ENCODE measurements at regions not wholly inside any gene's neighbourhood (a gene's known extent, or its start where the extent isn't known, plus 50 kb on each side); places are given as distances from the start of the nearest gene placed in this dataset.

DNA sequence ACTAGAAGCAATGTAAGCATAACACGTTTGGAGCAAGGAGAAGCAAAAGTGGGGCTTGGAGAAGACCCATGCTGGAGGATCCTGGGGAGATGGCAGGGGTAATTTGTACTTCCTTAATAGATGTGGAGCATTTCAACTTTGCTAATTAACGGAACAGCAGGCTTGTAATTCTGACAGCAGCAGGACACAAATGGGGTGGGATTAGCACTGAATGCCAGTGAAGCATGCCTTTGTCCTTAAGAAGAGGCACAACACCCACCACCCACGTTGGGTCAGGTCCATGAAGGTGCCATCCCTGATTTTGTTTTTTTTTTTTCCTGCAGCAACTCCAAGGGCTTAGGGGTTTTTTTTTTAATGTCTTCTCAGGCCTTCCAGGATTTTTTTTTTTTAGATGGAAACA, 231.9 kb upstream of the ROPN1 start:
- TF ChIP-seq, protein P1, sequence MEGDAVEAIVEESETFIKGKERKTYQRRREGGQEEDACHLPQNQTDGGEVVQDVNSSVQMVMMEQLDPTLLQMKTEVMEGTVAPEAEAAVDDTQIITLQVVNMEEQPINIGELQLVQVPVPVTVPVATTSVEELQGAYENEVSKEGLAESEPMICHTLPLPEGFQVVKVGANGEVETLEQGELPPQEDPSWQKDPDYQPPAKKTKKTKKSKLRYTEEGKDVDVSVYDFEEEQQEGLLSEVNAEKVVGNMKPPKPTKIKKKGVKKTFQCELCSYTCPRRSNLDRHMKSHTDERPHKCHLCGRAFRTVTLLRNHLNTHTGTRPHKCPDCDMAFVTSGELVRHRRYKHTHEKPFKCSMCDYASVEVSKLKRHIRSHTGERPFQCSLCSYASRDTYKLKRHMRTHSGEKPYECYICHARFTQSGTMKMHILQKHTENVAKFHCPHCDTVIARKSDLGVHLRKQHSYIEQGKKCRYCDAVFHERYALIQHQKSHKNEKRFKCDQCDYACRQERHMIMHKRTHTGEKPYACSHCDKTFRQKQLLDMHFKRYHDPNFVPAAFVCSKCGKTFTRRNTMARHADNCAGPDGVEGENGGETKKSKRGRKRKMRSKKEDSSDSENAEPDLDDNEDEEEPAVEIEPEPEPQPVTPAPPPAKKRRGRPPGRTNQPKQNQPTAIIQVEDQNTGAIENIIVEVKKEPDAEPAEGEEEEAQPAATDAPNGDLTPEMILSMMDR (conservative IDR thresholded peaks at IDR 0.05; ENCODE audit: low read length), result no peak
- TF ChIP-seq EZH2phosphoT487 (IDR thresholded peaks at IDR 0.05; ENCODE audit: borderline replicate concordance), result no peak

Data from Loucy (cell line).